DND-41 (cell line): ENCODE measurements at regions not wholly inside any gene's neighbourhood (a gene's known extent, or its start where the extent isn't known, plus 50 kb on each side); places are given as distances from the start of the nearest gene placed in this dataset.

Source experiments
- CTCF ChIP-seq: IDR thresholded peaks from 2 replicates; pipeline ENCODE4 v1.5.1; 2012; ENCODE audit warnings: borderline replicate concordance, low read length, moderate library complexity, mild to moderate bottlenecking; ENCODE audit not compliant: poor library complexity, severe bottlenecking; ENCODE audit errors: extremely low read depth
- EZH2 ChIP-seq: IDR thresholded peaks from 3 replicates; pipeline ENCODE4 v1.6.1; 2012; ENCODE audit warnings: borderline replicate concordance, low read depth, mild to moderate bottlenecking, moderate library complexity, low read length, inconsistent platforms; ENCODE audit not compliant: severe bottlenecking

- TF ChIP-seq CTCF = no peak
- TF ChIP-seq EZH2 = no peak
Measured at GRCh38 chr2:16323126-16323520, 342.5 kb downstream of the CYRIA start.
